ENCODE measurements at regions not wholly inside any gene's neighbourhood (a gene's known extent, or its start where the extent isn't known, plus 50 kb on each side); places are given as distances from the start of the nearest gene placed in this dataset.

- no peak for TF ChIP-seq CTCF (IDR thresholded peaks at IDR 0.05)
- no peak overlapping the region for H3K27ac Mint-ChIP-seq
- H3K27me3 Mint-ChIP-seq = peaks cover 5% of the 10 kb centered on the region
- no peaks in the 10 kb centered on the region for H3K4me1 Mint-ChIP-seq (ENCODE audit: low read depth)
- Histone ChIP-seq H3K4me1 (ENCODE audit: insufficient read depth, low read length) (no peaks in the 10 kb centered on the region), H3K9me3 (ENCODE audit: control insufficient read depth in 1 of 2, insufficient read depth in 1 of 2, low read length in 2 of 2) (no peaks in the 10 kb centered on the region), H3K4me3 (ENCODE audit: low read length) (no peak overlapping the region), H3K27ac (ENCODE audit: low read depth in 1 of 2, low read length in 2 of 2) (no peak overlapping the region), H3K27me3 (ENCODE audit: control insufficient read depth in 1 of 2, insufficient read depth in 2 of 2, low read length in 2 of 2) (no peaks in the 10 kb centered on the region), H3K36me3 (ENCODE audit: insufficient read depth, low read length) (no peaks in the 10 kb centered on the region)
- intact Hi-C loops (cut with DNase I, micrococcal nuclease) = no loop called here
- H3K9me3 Mint-ChIP-seq = no peaks in the 10 kb centered on the region
- DNase-seq = no peak
- CTCF ChIA-PET = interaction anchor here (1.1 kb wide), 1 partner anchor 10 kb away, joined by 4 read pairs; no protein-coding TSS in a partner anchor
- no peak overlapping the region for H3K4me3 Mint-ChIP-seq
- no peaks in the 10 kb centered on the region for H3K36me3 Mint-ChIP-seq (ENCODE audit: low read depth)
- no peak for ATAC-seq (ENCODE audit: poor library complexity)
- POLR2A ChIA-PET = no interaction called here
Observed at GRCh38 chr4:83768146-83768545, 232.2 kb downstream of the GPAT3 start.

DNA sequence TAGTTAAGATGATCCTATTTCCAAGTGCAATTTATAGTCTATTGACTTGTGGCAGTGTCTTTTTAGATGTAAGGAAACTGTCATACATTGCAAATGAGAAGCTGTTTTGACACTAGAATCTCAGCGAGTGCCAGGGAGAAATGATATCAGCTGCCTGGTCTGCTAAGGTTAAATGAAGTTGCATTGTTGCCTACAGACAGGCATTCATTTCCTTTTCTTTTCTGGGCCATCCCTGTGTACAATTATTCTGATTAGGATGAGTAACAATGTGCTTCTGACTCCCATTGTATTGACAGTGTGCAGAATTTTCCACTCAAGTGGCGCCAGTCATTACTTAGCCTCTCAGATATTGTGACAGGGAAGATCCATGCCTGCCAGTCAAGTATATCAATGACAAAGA lies 231.2 kb downstream of the GPAT3 start:
- H3K27ac Mint-ChIP-seq = no peak overlapping the region
- no peak overlapping the region for H3K27ac ChIP-seq (ENCODE audit: low read depth in 1 of 2, low read length in 2 of 2)
- no peaks in the 10 kb centered on the region for H3K9me3 ChIP-seq (ENCODE audit: control insufficient read depth in 1 of 2, insufficient read depth in 1 of 2, low read length in 2 of 2)
- H3K27me3 Mint-ChIP-seq = peaks cover 15% of the 10 kb centered on the region
- H3K9me3 Mint-ChIP-seq = no peaks in the 10 kb centered on the region
- H3K27me3 ChIP-seq (ENCODE audit: control insufficient read depth in 1 of 2, insufficient read depth in 2 of 2, low read length in 2 of 2) = no peaks in the 10 kb centered on the region
- no peak overlapping the region for H3K4me3 Mint-ChIP-seq
- no peaks in the 10 kb centered on the region for H3K4me1 Mint-ChIP-seq (ENCODE audit: low read depth)
- ATAC-seq (ENCODE audit: poor library complexity) = no peak
- intact Hi-C loops (cut with DNase I, micrococcal nuclease) = no loop called here
- H3K36me3 ChIP-seq (ENCODE audit: insufficient read depth, low read length) = no peaks in the 10 kb centered on the region
- no peak for DNase-seq
- ChIA-PET POLR2A (no interaction called here), CTCF (no interaction called here)
- H3K36me3 Mint-ChIP-seq (ENCODE audit: low read depth) = no peaks in the 10 kb centered on the region
- no peak for TF ChIP-seq CTCF (IDR thresholded peaks at IDR 0.05)
- H3K4me1 ChIP-seq (ENCODE audit: insufficient read depth, low read length) = no peaks in the 10 kb centered on the region
- H3K4me3 ChIP-seq (ENCODE audit: low read length) = no peak overlapping the region

GRCh38 chr4:83759611-83760010 lies 223.7 kb downstream of the GPAT3 start:
- Histone ChIP-seq H3K27me3 (ENCODE audit: control insufficient read depth in 1 of 2, insufficient read depth in 2 of 2, low read length in 2 of 2) (peaks cover 0 to 5% of the 10 kb centered on the region in 2 experiments), H3K4me3 (ENCODE audit: low read length) (no peak overlapping the region), H3K36me3 (ENCODE audit: insufficient read depth, low read length) (no peaks in the 10 kb centered on the region), H3K9me3 (ENCODE audit: control insufficient read depth in 1 of 2, insufficient read depth in 1 of 2, low read length in 2 of 2) (no peaks in the 10 kb centered on the region), H3K27ac (ENCODE audit: low read depth in 1 of 2, low read length in 2 of 2) (no peak overlapping the region), H3K4me1 (ENCODE audit: insufficient read depth, low read length) (no peaks in the 10 kb centered on the region)
- Mint-ChIP-seq H3K27me3 (peaks cover 22% of the 10 kb centered on the region), H3K27ac (no peak overlapping the region), H3K9me3 (no peaks in the 10 kb centered on the region), H3K4me3 (no peak overlapping the region), H3K36me3 (ENCODE audit: low read depth) (no peaks in the 10 kb centered on the region), H3K4me1 (ENCODE audit: low read depth) (no peaks in the 10 kb centered on the region)
- no peak for TF ChIP-seq CTCF (IDR thresholded peaks at IDR 0.05)
- POLR2A ChIA-PET = no interaction called here
- DNase-seq = no peak
- ATAC-seq (ENCODE audit: poor library complexity) = no peak
- intact Hi-C loops (cut with DNase I, micrococcal nuclease) = no loop called here
- CTCF ChIA-PET = no interaction called here
